Erythroblast (primary cell): ENCODE measurements at regions not wholly inside any gene's neighbourhood (a gene's known extent, or its start where the extent isn't known, plus 50 kb on each side); places are given as distances from the start of the nearest gene placed in this dataset.

ENCODE experiments used
- GATA1 ChIP-seq: IDR thresholded peaks from 2 replicates; pipeline ENCODE4 v1.6.1; 2011; ENCODE audit warnings: low read depth, mild to moderate bottlenecking, control low read depth, low read length, moderate library complexity
- POLR2A ChIP-seq: IDR thresholded peaks from 2 replicates; pipeline ENCODE4 v1.6.1; 2011; ENCODE audit warnings: mild to moderate bottlenecking, low read length

DNA sequence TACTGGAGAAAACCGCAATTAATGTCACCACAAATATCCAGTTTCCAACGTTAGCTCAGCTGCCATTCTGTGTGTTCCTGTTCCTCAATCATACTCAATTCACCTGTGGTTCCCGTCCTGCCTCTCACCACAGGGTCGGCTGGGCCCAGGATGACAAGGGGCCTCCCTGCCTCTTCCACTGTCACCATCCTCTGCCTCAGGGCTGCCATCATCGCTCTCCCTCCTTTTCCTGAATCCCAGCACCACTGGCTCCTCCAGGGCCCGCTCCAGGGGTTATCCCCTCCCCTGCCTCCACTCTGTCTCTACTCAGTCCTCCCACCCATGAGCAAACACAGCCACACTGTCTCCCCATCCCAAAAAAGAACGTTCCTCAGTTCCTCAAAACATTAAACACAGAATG lies 170.9 kb upstream of the NSMCE3 start:
- TF ChIP-seq POLR2A, result no peak
- TF ChIP-seq GATA1, result no peak
